OCI-LY7 (cell line): ENCODE measurements at regions not wholly inside any gene's neighbourhood (a gene's known extent, or its start where the extent isn't known, plus 50 kb on each side); places are given as distances from the start of the nearest gene placed in this dataset.

Source experiments
- BruUV-seq: library from RNA; stranded (reverse); fragments of 400-500 nt; replicated peaks from 2 replicates; lab custom pipeline; 2021; lab: Mats Ljungman, UMichigan
- CTCF ChIA-PET: fragments of 300-600 bp; sonication (Branson Sonifier 250); formaldehyde crosslinking; loops from one replicate; lab custom pipeline; 2022; ENCODE audit warnings: antibody characterized with exemption; ENCODE audit not compliant: unreplicated experiment; lab: Charles Lee
- POLR2A ChIA-PET: fragments of 300-600 bp; sonication (Branson Sonifier 250); formaldehyde crosslinking; loops from one replicate; lab custom pipeline; 2022; ENCODE audit warnings: antibody characterized with exemption; lab: Charles Lee
- DNase-seq: peaks from one replicate; pipeline ENCODE4 v3.0.0-alpha.2; 2015; ENCODE audit warnings: low spot score
- H2AFZ ChIP-seq: fragments of 200-600 bp; sonication (generic), shearing (Covaris generic); 2 replicates; pipeline ENCODE4 v1.6.1; 2014; ENCODE audit warnings: mild to moderate bottlenecking, antibody characterized with exemption, low read length, moderate library complexity
- H3K27ac ChIP-seq: fragments of 200-600 bp; sonication (generic); 2 replicates; pipeline ENCODE4 v1.5.1; 2014; ENCODE audit warnings: mixed run types, low read depth, mild to moderate bottlenecking, moderate library complexity, low read length, inconsistent platforms; ENCODE audit not compliant: poor library complexity, severe bottlenecking
- H3K36me3 ChIP-seq: fragments of 200-600 bp; sonication (generic); 2 replicates; pipeline ENCODE4 v1.6.1; 2014; ENCODE audit warnings: mild to moderate bottlenecking, antibody characterized with exemption, low read length, moderate library complexity, mixed read lengths; ENCODE audit not compliant: insufficient read depth
- H3K4me1 ChIP-seq: fragments of 200-600 bp; sonication (generic); 2 replicates; pipeline ENCODE4 v1.5.1; 2014; ENCODE audit warnings: mild to moderate bottlenecking, low read length; ENCODE audit not compliant: insufficient read depth, poor library complexity, severe bottlenecking
- H3K4me2 ChIP-seq: fragments of 200-600 bp; sonication (generic); 2 replicates; pipeline ENCODE4 v1.6.1; 2014; ENCODE audit warnings: mild to moderate bottlenecking, low read length
- H3K4me3 ChIP-seq: fragments of 200-600 bp; sonication (generic); 2 replicates; pipeline ENCODE4 v1.5.1; 2014; ENCODE audit warnings: mild to moderate bottlenecking, low read depth, low read length; ENCODE audit not compliant: poor library complexity, severe bottlenecking
- H3K79me2 ChIP-seq: fragments of 200-600 bp; sonication (generic); 2 replicates; pipeline ENCODE4 v1.6.1; 2016; ENCODE audit warnings: low read depth, mild to moderate bottlenecking, low read length, moderate library complexity, mixed read lengths; ENCODE audit not compliant: insufficient read depth
- H3K9me2 ChIP-seq: fragments of 200-600 bp; sonication (generic); 2 replicates; pipeline ENCODE4 v1.6.1; 2016; ENCODE audit warnings: mild to moderate bottlenecking, low read length, mixed read lengths; ENCODE audit not compliant: insufficient read depth
- H3K9me3 ChIP-seq: fragments of 200-600 bp; sonication (generic); 2 replicates; pipeline ENCODE4 v1.6.1; 2014; ENCODE audit warnings: mild to moderate bottlenecking, mixed run types, low read length, mixed read lengths
- H4K20me1 ChIP-seq: fragments of 200-600 bp; sonication (generic); 2 replicates; pipeline ENCODE4 v1.6.1; 2014; ENCODE audit warnings: mild to moderate bottlenecking, antibody characterized with exemption, low read length, moderate library complexity, mixed read lengths; ENCODE audit not compliant: insufficient read depth
- CTCF ChIP-seq: fragments of 200-600 bp; sonication (generic); conservative IDR thresholded peaks from 2 replicates; pipeline ENCODE4 v1.5.1; 2014; ENCODE audit warnings: mild to moderate bottlenecking, antibody characterized with exemption, low read length, moderate library complexity, mixed read lengths
- EZH2phosphoT487 ChIP-seq: fragments of 200-600 bp; sonication (generic); IDR thresholded peaks from 2 replicates; pipeline ENCODE4 v1.6.1; 2018; ENCODE audit warnings: low read depth, borderline replicate concordance, mild to moderate bottlenecking, mixed run types, antibody characterized with exemption, low read length, moderate library complexity, mixed read lengths
- intact Hi-C: fragments of 100-400 bp; cut with micrococcal nuclease; formaldehyde crosslinking; loops from one replicate; pipeline ENCODE4 v1.10.0; 2022; ENCODE audit not compliant: unreplicated experiment

DNA sequence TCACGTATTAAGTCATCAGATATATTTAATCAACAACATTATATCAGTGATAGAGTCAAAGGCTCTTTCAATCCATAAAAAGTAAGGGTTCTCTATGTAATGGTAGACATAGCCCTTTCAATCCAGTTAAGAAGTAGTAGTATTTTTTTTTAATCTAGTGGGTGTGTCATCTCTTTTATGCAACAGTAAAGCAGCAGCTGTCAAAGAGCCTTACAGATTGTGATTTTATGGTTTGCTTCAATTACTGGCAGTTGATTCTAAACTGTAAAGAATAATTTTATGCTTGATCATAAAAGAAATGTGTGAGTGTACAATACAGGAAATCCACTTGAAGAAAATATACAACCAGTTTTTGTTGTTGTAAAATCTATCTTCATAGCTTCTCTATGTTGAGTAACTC is 902.6 kb upstream of the MBL2 start:
- Histone ChIP-seq H3K4me2 (no peak overlapping the region), H3K9me2 (no peaks in the 10 kb centered on the region), H2AFZ (no peak overlapping the region), H3K79me2 (no peaks in the 10 kb centered on the region), H4K20me1 (no peaks in the 10 kb centered on the region), H3K36me3 (no peaks in the 10 kb centered on the region), H3K27ac (no peak overlapping the region), H3K4me1 (no peaks in the 10 kb centered on the region), H3K9me3 (no peaks in the 10 kb centered on the region), H3K4me3 (no peak overlapping the region)
- no peak for DNase-seq
- BruUV-seq = no TSS peak
- intact Hi-C loops = no loop called here
- ChIA-PET CTCF (no interaction called here), POLR2A (no interaction called here)
- TF ChIP-seq EZH2phosphoT487 (no peak), CTCF (no peak)

- DNase-seq = no peak
- H4K20me1 ChIP-seq = no peaks in the 10 kb centered on the region
- BruUV-seq = no TSS peak
- H3K27ac ChIP-seq = no peak overlapping the region
- H3K4me3 ChIP-seq = no peak overlapping the region
- intact Hi-C loops = no loop called here
- no peaks in the 10 kb centered on the region for H3K9me3 ChIP-seq
- H3K36me3 ChIP-seq = no peaks in the 10 kb centered on the region
- no peaks in the 10 kb centered on the region for H3K4me1 ChIP-seq
- POLR2A ChIA-PET = interaction anchor here (0.6 kb wide), 1 partner anchor 1385 kb away, joined by 6 read pairs; no protein-coding TSS in a partner anchor
- CTCF ChIA-PET = no interaction called here
- no peak overlapping the region for H3K4me2 ChIP-seq
- H3K9me2 ChIP-seq = no peaks in the 10 kb centered on the region
- no peak overlapping the region for H2AFZ ChIP-seq
- TF ChIP-seq CTCF (no peak), EZH2phosphoT487 (no peak)
- no peaks in the 10 kb centered on the region for H3K79me2 ChIP-seq
Observed at GRCh38 chr10:53667063-53667462, 894.5 kb upstream of the MBL2 start.

DNA sequence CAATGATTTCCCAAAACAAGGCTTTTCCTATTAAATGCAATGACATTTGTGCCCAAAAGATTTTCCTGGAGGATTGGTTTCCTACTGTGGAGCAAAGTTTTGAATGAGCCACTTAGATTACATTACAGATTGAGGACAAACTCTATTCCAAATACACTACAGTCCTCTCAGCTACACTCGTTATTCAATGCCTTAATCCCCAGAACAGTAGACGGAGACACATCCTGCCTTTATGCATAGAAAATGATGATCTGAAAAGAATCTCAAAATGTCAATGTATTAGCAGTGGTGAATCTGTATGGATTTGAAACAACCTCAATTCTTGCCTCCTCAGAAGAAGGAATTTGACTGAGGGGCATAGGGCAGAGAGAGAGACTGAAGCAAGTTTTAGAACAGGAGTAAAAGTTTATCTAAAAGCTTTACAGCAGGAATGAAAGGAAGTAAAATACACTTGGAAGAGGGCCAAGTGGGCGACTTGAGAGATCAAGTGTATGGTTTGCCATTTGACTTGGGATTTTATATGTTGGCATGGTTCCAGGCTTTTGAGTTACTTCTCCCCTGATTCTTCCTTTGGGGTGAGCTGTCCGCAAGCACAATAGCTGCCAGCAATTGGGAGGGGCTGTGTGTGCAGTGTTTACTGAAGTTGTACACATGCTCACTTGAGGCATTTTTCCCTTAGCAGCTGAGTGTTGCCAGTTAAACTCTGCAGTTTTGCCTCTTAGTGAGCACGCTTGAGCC is 891.9 kb upstream of the MBL2 start:
- Histone ChIP-seq H3K9me3 (no peaks in the 10 kb centered on the region), H4K20me1 (no peaks in the 10 kb centered on the region), H3K4me3 (no peak overlapping the region), H2AFZ (no peak overlapping the region), H3K4me2 (no peak overlapping the region), H3K27ac (no peak overlapping the region), H3K4me1 (no peaks in the 10 kb centered on the region), H3K9me2 (no peaks in the 10 kb centered on the region), H3K79me2 (no peaks in the 10 kb centered on the region), H3K36me3 (no peaks in the 10 kb centered on the region)
- ChIA-PET CTCF (no interaction called here), POLR2A (interaction anchor here (0.6 kb wide), 1 partner anchor 241 kb away, joined by 3 read pairs; no protein-coding TSS in a partner anchor)
- TF ChIP-seq CTCF (no peak), EZH2phosphoT487 (no peak)
- no peak for DNase-seq
- no TSS peak for BruUV-seq
- intact Hi-C loops = no loop called here
